ENCODE measurements at regions not wholly inside any gene's neighbourhood (a gene's known extent, or its start where the extent isn't known, plus 50 kb on each side); places are given as distances from the start of the nearest gene placed in this dataset.

DNA sequence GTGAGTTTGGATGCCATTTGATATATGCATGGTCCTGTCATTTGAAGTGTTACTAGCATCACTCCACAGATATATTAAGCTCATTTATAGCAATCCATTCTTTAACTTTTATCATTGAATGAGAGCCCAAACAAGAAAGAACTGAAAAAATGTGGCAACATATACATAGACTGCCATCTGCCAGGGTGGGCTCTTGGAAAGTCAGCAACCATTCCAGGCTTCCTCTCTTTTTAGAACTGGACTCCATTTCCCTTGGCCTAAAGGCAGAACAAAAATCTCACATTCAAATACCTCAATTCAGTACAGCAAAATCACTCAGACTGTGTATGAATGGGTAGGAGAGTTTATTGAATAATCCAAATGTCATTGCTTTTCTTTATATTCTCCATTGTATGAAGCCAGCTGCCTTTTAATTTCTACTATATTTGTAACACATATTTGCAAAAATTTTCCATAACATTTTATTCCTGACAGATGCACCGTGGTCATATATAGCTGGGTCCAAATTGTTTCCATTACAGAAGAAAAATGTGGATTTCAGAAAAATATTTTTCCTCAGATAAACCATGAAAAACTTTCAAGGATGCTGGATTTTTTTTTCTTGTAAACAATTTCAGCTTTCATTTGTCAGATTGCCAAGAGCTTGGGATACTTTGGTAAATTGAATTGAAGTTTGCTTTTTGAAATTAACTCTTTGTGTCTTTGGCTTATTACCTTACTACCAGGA lies 1252.3 kb upstream of the SEL1L start:
- H3K14ac ChIP-seq (ENCODE audit: low read length) = no peak overlapping the region
- no peak overlapping the region for H3K27ac ChIP-seq (ENCODE audit: low read depth, low read length)
- H4K12ac ChIP-seq (ENCODE audit: low read depth, low read length) = no peak overlapping the region
- H3K9ac ChIP-seq (ENCODE audit: low read length) = no peak overlapping the region
- no peak overlapping the region for H3K4ac ChIP-seq (ENCODE audit: low read depth, low read length)
- no peak overlapping the region for H3K23ac ChIP-seq (ENCODE audit: low read length)
- no peak overlapping the region for H2BK12ac ChIP-seq (ENCODE audit: low read length)
- no peaks in the 10 kb centered on the region for H3K4me1 ChIP-seq (ENCODE audit: control insufficient read depth in 1 of 2, insufficient read depth in 2 of 2, low read length in 2 of 2)
- H2AFZ ChIP-seq (ENCODE audit: insufficient read depth, low read length, poor library complexity) = no peak overlapping the region
- WGBS (ENCODE audit: extremely low coverage, insufficient coverage, insufficient read length) = no CpG with 5 or more reads among the region's 1 CpG
- no peak overlapping the region for H2BK5ac ChIP-seq (ENCODE audit: low read depth, low read length, poor library complexity)
- no peak overlapping the region for H3K4me3 ChIP-seq (ENCODE audit: low read depth, low read length)
- H3K4me2 ChIP-seq (ENCODE audit: low read length) = no peak overlapping the region
- no peak overlapping the region for H3K18ac ChIP-seq (ENCODE audit: low read length)
- no peak overlapping the region for H4K91ac ChIP-seq (ENCODE audit: low read depth, low read length)
- H2BK120ac ChIP-seq (ENCODE audit: insufficient read depth, low read length, poor library complexity) = no peak overlapping the region
- no peak overlapping the region for H2AK5ac ChIP-seq (ENCODE audit: low read length)
- H4K8ac ChIP-seq (ENCODE audit: low read depth, low read length) = no peak overlapping the region
- DNase-seq = peak in 1 of 2 donors; percentile 25
- H3K79me1 ChIP-seq (ENCODE audit: low read length) = no peaks in the 10 kb centered on the region
- no peaks in the 10 kb centered on the region for H3K79me2 ChIP-seq (ENCODE audit: control insufficient read depth, insufficient read depth, low read length, poor library complexity)
- H3K27me3 ChIP-seq (ENCODE audit: insufficient read depth, low read length) = no peaks in the 10 kb centered on the region
- no peaks in the 10 kb centered on the region for H3K9me3 ChIP-seq (ENCODE audit: insufficient read depth, low read depth, low read length)
- no peaks in the 10 kb centered on the region for H3K36me3 ChIP-seq (ENCODE audit: control insufficient read depth in 1 of 2, insufficient read depth in 2 of 2, low read length in 2 of 2)

DNA sequence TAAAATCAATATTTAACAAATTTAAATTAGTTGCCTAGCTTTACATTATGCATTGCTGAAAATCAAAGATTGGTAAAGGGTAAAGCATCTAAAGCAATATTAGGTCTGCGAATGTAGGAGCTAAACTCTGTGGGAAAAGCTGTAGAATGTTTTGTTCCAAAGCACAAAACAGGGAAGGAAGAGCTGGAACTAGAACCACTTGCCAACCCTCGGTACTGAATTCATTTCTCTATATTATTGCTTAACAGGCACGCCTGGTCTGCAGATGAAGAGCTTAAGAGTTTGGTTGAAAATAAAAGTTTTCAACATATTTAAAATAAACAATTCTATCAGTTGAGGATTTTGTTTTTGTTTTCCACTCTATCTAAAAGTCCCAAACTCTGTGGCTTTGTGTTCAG lies 1252.8 kb upstream of the SEL1L start:
- no peak overlapping the region for H4K91ac ChIP-seq (ENCODE audit: low read depth, low read length)
- H3K4me2 ChIP-seq (ENCODE audit: low read length) = no peak overlapping the region
- H2BK120ac ChIP-seq (ENCODE audit: insufficient read depth, low read length, poor library complexity) = no peak overlapping the region
- H3K27ac ChIP-seq (ENCODE audit: low read depth, low read length) = no peak overlapping the region
- no peaks in the 10 kb centered on the region for H3K9me3 ChIP-seq (ENCODE audit: insufficient read depth, low read depth, low read length)
- no peak overlapping the region for H3K23ac ChIP-seq (ENCODE audit: low read length)
- no peak overlapping the region for H2BK12ac ChIP-seq (ENCODE audit: low read length)
- no peaks in the 10 kb centered on the region for H3K79me1 ChIP-seq (ENCODE audit: low read length)
- no peak overlapping the region for H2AFZ ChIP-seq (ENCODE audit: insufficient read depth, low read length, poor library complexity)
- no peaks in the 10 kb centered on the region for H3K79me2 ChIP-seq (ENCODE audit: control insufficient read depth, insufficient read depth, low read length, poor library complexity)
- WGBS (ENCODE audit: extremely low coverage, insufficient coverage, insufficient read length) = no CpG with 5 or more reads among the region's 3 CpGs
- H3K27me3 ChIP-seq (ENCODE audit: insufficient read depth, low read length) = no peaks in the 10 kb centered on the region
- H2BK5ac ChIP-seq (ENCODE audit: low read depth, low read length, poor library complexity) = no peak overlapping the region
- H3K36me3 ChIP-seq (ENCODE audit: control insufficient read depth in 1 of 2, insufficient read depth in 2 of 2, low read length in 2 of 2) = no peaks in the 10 kb centered on the region
- DNase-seq = no peak
- no peak overlapping the region for H3K4ac ChIP-seq (ENCODE audit: low read depth, low read length)
- H3K9ac ChIP-seq (ENCODE audit: low read length) = no peak overlapping the region
- H3K4me1 ChIP-seq (ENCODE audit: control insufficient read depth in 1 of 2, insufficient read depth in 2 of 2, low read length in 2 of 2) = no peaks in the 10 kb centered on the region
- H4K12ac ChIP-seq (ENCODE audit: low read depth, low read length) = no peak overlapping the region
- H2AK5ac ChIP-seq (ENCODE audit: low read length) = no peak overlapping the region
- H4K8ac ChIP-seq (ENCODE audit: low read depth, low read length) = no peak overlapping the region
- H3K18ac ChIP-seq (ENCODE audit: low read length) = no peak overlapping the region
- no peak overlapping the region for H3K14ac ChIP-seq (ENCODE audit: low read length)
- no peak overlapping the region for H3K4me3 ChIP-seq (ENCODE audit: low read depth, low read length)

GRCh38 chr14:82796086-82796485 lies 1262.4 kb upstream of the SEL1L start:
- Histone ChIP-seq H4K91ac (ENCODE audit: low read depth, low read length) (no peak overlapping the region), H3K23ac (ENCODE audit: low read length) (no peak overlapping the region), H3K4me3 (ENCODE audit: low read depth, low read length) (no peak overlapping the region), H2BK12ac (ENCODE audit: low read length) (no peak overlapping the region), H3K79me2 (ENCODE audit: control insufficient read depth, insufficient read depth, low read length, poor library complexity) (no peaks in the 10 kb centered on the region), H3K27me3 (ENCODE audit: insufficient read depth, low read length) (no peaks in the 10 kb centered on the region), H3K4me2 (ENCODE audit: low read length) (no peak overlapping the region), H3K9ac (ENCODE audit: low read length) (no peak overlapping the region), H3K4me1 (ENCODE audit: control insufficient read depth in 1 of 2, insufficient read depth in 2 of 2, low read length in 2 of 2) (no peaks in the 10 kb centered on the region), H2BK5ac (ENCODE audit: low read depth, low read length, poor library complexity) (no peak overlapping the region), H3K36me3 (ENCODE audit: control insufficient read depth in 1 of 2, insufficient read depth in 2 of 2, low read length in 2 of 2) (no peaks in the 10 kb centered on the region), H3K27ac (ENCODE audit: low read depth, low read length) (no peak overlapping the region), H2AFZ (ENCODE audit: insufficient read depth, low read length, poor library complexity) (no peak overlapping the region), H3K18ac (ENCODE audit: low read length) (no peak overlapping the region), H3K79me1 (ENCODE audit: low read length) (no peaks in the 10 kb centered on the region), H3K4ac (ENCODE audit: low read depth, low read length) (no peak overlapping the region), H4K12ac (ENCODE audit: low read depth, low read length) (no peak overlapping the region), H2BK120ac (ENCODE audit: insufficient read depth, low read length, poor library complexity) (no peak overlapping the region), H2AK5ac (ENCODE audit: low read length) (no peak overlapping the region), H3K9me3 (ENCODE audit: insufficient read depth, low read depth, low read length) (no peaks in the 10 kb centered on the region), H3K14ac (ENCODE audit: low read length) (no peak overlapping the region), H4K8ac (ENCODE audit: low read depth, low read length) (no peak overlapping the region)
- no CpG with 5 or more reads among the region's 4 CpGs for WGBS (ENCODE audit: extremely low coverage, insufficient coverage, insufficient read length)
- no peak for DNase-seq

DNA sequence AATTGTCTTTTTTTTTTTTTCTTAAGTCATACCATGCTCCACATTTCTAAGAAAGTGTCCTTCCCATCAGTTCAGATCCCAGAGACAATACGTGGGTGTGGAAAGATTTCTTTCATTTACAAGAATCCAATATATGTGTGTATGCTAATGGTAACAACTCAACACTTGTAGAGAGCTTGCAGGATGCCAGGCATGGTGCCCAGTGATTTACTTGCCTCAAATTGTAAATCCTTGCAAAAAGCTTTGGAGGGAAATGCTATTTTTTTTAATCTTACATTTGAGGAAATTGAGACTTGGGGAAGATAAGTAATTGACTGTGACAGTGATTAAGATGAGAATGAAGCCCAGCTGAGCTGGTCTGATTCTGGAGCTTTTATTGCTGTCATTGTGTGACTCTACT lies 1264.6 kb upstream of the SEL1L start:
- Histone ChIP-seq H3K79me2 (ENCODE audit: control insufficient read depth, insufficient read depth, low read length, poor library complexity) (no peaks in the 10 kb centered on the region), H3K9me3 (ENCODE audit: insufficient read depth, low read depth, low read length) (no peaks in the 10 kb centered on the region), H3K27me3 (ENCODE audit: insufficient read depth, low read length) (no peaks in the 10 kb centered on the region), H2AK5ac (ENCODE audit: low read length) (no peak overlapping the region), H3K4ac (ENCODE audit: low read depth, low read length) (no peak overlapping the region), H3K79me1 (ENCODE audit: low read length) (no peaks in the 10 kb centered on the region), H3K14ac (ENCODE audit: low read length) (no peak overlapping the region), H3K4me3 (ENCODE audit: low read depth, low read length) (no peak overlapping the region), H2BK120ac (ENCODE audit: insufficient read depth, low read length, poor library complexity) (no peak overlapping the region), H3K36me3 (ENCODE audit: control insufficient read depth in 1 of 2, insufficient read depth in 2 of 2, low read length in 2 of 2) (no peaks in the 10 kb centered on the region), H2BK12ac (ENCODE audit: low read length) (no peak overlapping the region), H3K9ac (ENCODE audit: low read length) (no peak overlapping the region), H3K4me1 (ENCODE audit: control insufficient read depth in 1 of 2, insufficient read depth in 2 of 2, low read length in 2 of 2) (no peaks in the 10 kb centered on the region), H3K18ac (ENCODE audit: low read length) (no peak overlapping the region), H3K27ac (ENCODE audit: low read depth, low read length) (no peak overlapping the region), H2BK5ac (ENCODE audit: low read depth, low read length, poor library complexity) (no peak overlapping the region), H4K12ac (ENCODE audit: low read depth, low read length) (no peak overlapping the region), H4K91ac (ENCODE audit: low read depth, low read length) (no peak overlapping the region), H3K4me2 (ENCODE audit: low read length) (no peak overlapping the region), H2AFZ (ENCODE audit: insufficient read depth, low read length, poor library complexity) (no peak overlapping the region), H3K23ac (ENCODE audit: low read length) (no peak overlapping the region), H4K8ac (ENCODE audit: low read depth, low read length) (no peak overlapping the region)
- WGBS (ENCODE audit: extremely low coverage, insufficient coverage, insufficient read length) = no CpG with 5 or more reads among the region's 1 CpG
- DNase-seq = no peak
